ENCODE measurements at regions not wholly inside any gene's neighbourhood (a gene's known extent, or its start where the extent isn't known, plus 50 kb on each side); places are given as distances from the start of the nearest gene placed in this dataset.
"Not testable (repeated sequence)": the region's sequence is repeated elsewhere in the genome, so short reads cannot be mapped to it uniquely, and the experiment has no call there.

DNA sequence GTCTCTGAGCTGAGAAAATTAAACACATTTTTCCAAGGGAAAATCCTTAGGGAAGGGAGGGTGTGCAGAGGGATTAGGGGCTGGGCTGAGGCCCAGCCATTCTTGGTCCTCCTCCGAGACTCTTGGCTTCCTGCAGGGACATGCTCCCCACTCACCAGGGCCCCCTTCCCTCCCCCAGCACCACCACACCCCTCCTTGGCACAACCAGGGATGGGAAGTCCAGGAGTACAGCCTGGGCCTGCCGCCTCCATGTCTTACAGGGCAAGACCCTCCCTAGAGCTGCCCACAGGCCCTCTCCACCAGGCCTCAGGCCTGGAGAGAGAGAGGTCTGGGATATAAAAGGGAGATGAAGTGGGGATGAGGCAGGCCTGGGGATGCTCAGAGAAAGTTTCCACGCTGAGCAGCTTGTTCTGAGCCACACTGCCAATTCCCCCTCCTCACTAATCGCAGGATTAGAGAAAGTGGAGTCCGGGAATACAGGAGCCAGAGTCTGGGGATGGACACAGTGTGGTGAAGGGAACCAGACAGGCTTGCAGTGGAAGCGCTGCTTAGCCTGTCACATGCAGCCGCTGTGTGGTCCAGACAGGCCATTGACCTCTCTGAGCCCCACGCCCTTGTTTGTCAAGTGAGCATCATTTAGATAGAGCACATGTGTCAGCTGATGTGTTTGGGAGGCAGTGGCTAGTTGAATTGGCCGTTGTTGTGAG is 105.5 kb downstream of the MRPL14 start:
- Mint-ChIP-seq H3K27me3 (ENCODE audit: low read depth) (peaks cover 10% of the 10 kb centered on the region), H3K4me3 (ENCODE audit: unreplicated experiment) (no peak overlapping the region), H3K36me3 (ENCODE audit: low read depth) (peaks cover 2% of the 10 kb centered on the region), H3K9me3 (ENCODE audit: low read depth) (peaks cover 4% of the 10 kb centered on the region), H3K27ac (ENCODE audit: unreplicated experiment) (no peak overlapping the region), H3K4me1 (ENCODE audit: low read depth) (peaks cover 23% of the 10 kb centered on the region)
- DNase-seq (ENCODE audit: low spot score) = no peak
- TF ChIP-seq, protein P1, sequence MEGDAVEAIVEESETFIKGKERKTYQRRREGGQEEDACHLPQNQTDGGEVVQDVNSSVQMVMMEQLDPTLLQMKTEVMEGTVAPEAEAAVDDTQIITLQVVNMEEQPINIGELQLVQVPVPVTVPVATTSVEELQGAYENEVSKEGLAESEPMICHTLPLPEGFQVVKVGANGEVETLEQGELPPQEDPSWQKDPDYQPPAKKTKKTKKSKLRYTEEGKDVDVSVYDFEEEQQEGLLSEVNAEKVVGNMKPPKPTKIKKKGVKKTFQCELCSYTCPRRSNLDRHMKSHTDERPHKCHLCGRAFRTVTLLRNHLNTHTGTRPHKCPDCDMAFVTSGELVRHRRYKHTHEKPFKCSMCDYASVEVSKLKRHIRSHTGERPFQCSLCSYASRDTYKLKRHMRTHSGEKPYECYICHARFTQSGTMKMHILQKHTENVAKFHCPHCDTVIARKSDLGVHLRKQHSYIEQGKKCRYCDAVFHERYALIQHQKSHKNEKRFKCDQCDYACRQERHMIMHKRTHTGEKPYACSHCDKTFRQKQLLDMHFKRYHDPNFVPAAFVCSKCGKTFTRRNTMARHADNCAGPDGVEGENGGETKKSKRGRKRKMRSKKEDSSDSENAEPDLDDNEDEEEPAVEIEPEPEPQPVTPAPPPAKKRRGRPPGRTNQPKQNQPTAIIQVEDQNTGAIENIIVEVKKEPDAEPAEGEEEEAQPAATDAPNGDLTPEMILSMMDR (IDR thresholded peaks at IDR 0.05) = no peak

GRCh38 chr6:44020664-44021425 is 106.4 kb downstream of the MRPL14 start:
- H3K36me3 Mint-ChIP-seq (ENCODE audit: low read depth) = peaks cover 2% of the 10 kb centered on the region
- H3K27me3 Mint-ChIP-seq (ENCODE audit: low read depth) = peaks cover 7% of the 10 kb centered on the region
- no peak for DNase-seq (ENCODE audit: low spot score)
- no peak overlapping the region for H3K4me3 Mint-ChIP-seq (ENCODE audit: unreplicated experiment)
- TF ChIP-seq, protein P1 (IDR thresholded peaks at IDR 0.05) = no peak
- H3K4me1 Mint-ChIP-seq (ENCODE audit: low read depth) = peaks cover 29% of the 10 kb centered on the region
- H3K9me3 Mint-ChIP-seq (ENCODE audit: low read depth) = peaks cover 6% of the 10 kb centered on the region
- H3K27ac Mint-ChIP-seq (ENCODE audit: unreplicated experiment) = no peak overlapping the region

- TF ChIP-seq, protein P1 (IDR thresholded peaks at IDR 0.05) = no peak
- Mint-ChIP-seq H3K36me3 (ENCODE audit: low read depth) (peaks cover 2% of the 10 kb centered on the region), H3K4me3 (ENCODE audit: unreplicated experiment) (no peak overlapping the region), H3K9me3 (ENCODE audit: low read depth) (peaks cover 6% of the 10 kb centered on the region), H3K27ac (ENCODE audit: unreplicated experiment) (no peak overlapping the region), H3K27me3 (ENCODE audit: low read depth) (peaks cover 7% of the 10 kb centered on the region), H3K4me1 (ENCODE audit: low read depth) (peaks cover 25% of the 10 kb centered on the region)
- no peak for DNase-seq (ENCODE audit: low spot score)
These were observed 107.1 kb downstream of the MRPL14 start for GRCh38 chr6:44020148-44020547.

DNA sequence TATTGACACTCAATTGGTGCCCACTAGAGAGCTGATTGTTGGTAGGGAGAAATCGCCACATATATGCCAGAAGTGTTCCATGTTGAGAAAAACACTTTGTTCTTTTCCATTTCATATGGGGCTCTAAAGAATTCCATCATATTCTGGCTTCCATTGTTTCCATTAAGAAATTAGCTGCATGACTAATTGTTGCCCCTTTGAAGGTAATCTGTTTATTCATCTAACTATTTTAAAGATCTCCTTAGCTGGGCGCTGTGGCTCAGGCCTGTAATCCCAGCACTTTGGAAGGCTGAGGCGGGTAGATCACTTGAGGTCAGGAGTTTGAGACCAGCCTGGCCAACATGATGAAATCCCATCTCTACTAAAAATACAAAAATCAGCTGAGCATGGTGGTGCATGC is 109.9 kb downstream of the MRPL14 start:
- H3K4me1 Mint-ChIP-seq (ENCODE audit: low read depth) = peaks cover 13% of the 10 kb centered on the region
- not testable (repeated sequence) for H3K4me3 Mint-ChIP-seq (ENCODE audit: unreplicated experiment); DNase-seq (ENCODE audit: low spot score); H3K27ac Mint-ChIP-seq (ENCODE audit: unreplicated experiment); H3K36me3 Mint-ChIP-seq (ENCODE audit: low read depth); H3K9me3 Mint-ChIP-seq (ENCODE audit: low read depth)
- peaks cover 10% of the 10 kb centered on the region for H3K27me3 Mint-ChIP-seq (ENCODE audit: low read depth)

DNA sequence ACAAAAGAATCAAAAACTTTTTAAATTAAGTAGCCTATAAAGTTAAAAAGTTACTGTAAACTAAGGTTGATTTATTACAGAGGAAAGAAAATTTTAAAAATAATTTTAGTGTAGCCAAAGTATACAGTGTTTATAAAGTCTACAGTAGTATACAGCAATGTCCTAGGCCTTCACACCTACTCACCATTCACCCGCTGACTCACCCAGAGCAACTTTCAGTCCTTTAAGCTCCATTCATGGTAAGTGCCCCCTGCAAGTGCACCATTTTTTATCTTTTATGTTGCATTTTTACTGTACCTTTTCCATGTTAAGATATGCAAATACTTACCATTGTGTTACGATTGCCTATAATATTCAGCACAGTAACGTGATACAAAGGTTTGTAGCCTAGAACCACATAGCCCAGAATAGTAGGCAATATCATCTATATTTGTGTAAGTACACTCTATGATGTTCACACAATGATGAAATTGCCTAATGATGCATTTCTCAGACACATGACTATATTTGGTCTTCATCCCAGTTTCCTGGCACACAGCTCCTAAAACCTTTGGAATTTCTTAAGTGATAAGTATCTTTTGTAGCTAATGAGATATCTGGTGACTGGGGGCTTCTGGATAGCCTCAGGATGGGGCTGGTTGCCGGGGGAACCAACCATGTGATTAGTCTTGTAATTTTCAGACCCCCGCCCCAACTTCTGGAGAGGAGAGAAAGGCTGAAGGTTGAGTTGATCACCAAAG is 111.0 kb downstream of the MRPL14 start:
- Mint-ChIP-seq H3K27ac (ENCODE audit: unreplicated experiment) (peak overlapping the region; percentile 8), H3K4me1 (ENCODE audit: low read depth) (peaks cover 17% of the 10 kb centered on the region), H3K4me3 (ENCODE audit: unreplicated experiment) (no peak overlapping the region), H3K27me3 (ENCODE audit: low read depth) (peaks cover 10% of the 10 kb centered on the region), H3K9me3 (ENCODE audit: low read depth) (peaks cover 11% of the 10 kb centered on the region), H3K36me3 (ENCODE audit: low read depth) (peaks cover 5% of the 10 kb centered on the region)
- DNase-seq (ENCODE audit: low spot score) = no peak
- TF ChIP-seq, protein P1 (IDR thresholded peaks at IDR 0.05) = no peak

All from chondrocyte (in vitro differentiated cells).